ENCODE measurements at regions not wholly inside any gene's neighbourhood (a gene's known extent, or its start where the extent isn't known, plus 50 kb on each side); places are given as distances from the start of the nearest gene placed in this dataset.

DNA sequence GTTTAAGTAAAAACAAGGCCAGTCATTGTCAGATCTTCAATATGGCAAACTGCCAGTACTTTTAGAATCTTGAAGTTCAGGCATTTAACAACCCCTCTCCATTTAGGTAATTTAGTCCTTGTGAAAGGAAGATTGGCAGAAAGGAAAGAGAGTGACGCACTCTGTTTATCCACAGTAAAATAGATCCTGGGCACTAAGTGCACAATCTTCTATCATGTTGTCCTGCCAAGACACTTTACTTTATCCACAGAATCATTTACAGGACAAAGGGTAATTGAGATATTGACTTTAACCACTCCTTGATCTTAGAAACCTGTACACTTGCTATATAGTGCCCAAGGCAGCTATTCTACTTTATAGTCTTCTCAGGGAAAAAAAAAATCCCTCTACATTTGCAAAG, 786.4 kb upstream of the SLITRK1 start:
- TF ChIP-seq, protein P1, sequence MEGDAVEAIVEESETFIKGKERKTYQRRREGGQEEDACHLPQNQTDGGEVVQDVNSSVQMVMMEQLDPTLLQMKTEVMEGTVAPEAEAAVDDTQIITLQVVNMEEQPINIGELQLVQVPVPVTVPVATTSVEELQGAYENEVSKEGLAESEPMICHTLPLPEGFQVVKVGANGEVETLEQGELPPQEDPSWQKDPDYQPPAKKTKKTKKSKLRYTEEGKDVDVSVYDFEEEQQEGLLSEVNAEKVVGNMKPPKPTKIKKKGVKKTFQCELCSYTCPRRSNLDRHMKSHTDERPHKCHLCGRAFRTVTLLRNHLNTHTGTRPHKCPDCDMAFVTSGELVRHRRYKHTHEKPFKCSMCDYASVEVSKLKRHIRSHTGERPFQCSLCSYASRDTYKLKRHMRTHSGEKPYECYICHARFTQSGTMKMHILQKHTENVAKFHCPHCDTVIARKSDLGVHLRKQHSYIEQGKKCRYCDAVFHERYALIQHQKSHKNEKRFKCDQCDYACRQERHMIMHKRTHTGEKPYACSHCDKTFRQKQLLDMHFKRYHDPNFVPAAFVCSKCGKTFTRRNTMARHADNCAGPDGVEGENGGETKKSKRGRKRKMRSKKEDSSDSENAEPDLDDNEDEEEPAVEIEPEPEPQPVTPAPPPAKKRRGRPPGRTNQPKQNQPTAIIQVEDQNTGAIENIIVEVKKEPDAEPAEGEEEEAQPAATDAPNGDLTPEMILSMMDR (conservative IDR thresholded peaks at IDR 0.05 in 1 of 2, IDR thresholded peaks at IDR 0.05 in 1 of 2; ENCODE audit: low read depth in 1 of 2, low read length in 2 of 2) = no peak
- no peak for TF ChIP-seq EZH2 (IDR thresholded peaks at IDR 0.05; ENCODE audit: low read length, missing control alignments)
